HUES6 (cell line): ENCODE measurements at regions not wholly inside any gene's neighbourhood (a gene's known extent, or its start where the extent isn't known, plus 50 kb on each side); places are given as distances from the start of the nearest gene placed in this dataset.

Source experiments
- H3K27ac ChIP-seq: 2 replicates; pipeline ENCODE4 v1.7.0; 2013; ENCODE audit warnings: low read depth, mild to moderate bottlenecking, low read length, inconsistent platforms
- H3K27me3 ChIP-seq: 2 replicates; pipeline ENCODE4 v1.6.1; 2013; ENCODE audit warnings: low read length; ENCODE audit not compliant: control insufficient read depth, insufficient read depth
- H3K36me3 ChIP-seq: 2 replicates; pipeline ENCODE4 v1.6.1; 2013; ENCODE audit warnings: low read length; ENCODE audit not compliant: control insufficient read depth, insufficient read depth
- H3K4me1 ChIP-seq: 2 replicates; pipeline ENCODE4 v1.6.1; 2013; ENCODE audit warnings: low read length; ENCODE audit not compliant: control insufficient read depth, insufficient read depth
- H3K4me3 ChIP-seq: 2 replicates; pipeline ENCODE4 v1.5.1; 2013; ENCODE audit warnings: low read depth, low read length
- H3K9ac ChIP-seq: one replicate; pipeline ENCODE4 v1.6.1; 2013; ENCODE audit warnings: mild to moderate bottlenecking, low read length
- H3K9me3 ChIP-seq: 2 replicates; pipeline ENCODE4 v1.6.1; 2013; ENCODE audit warnings: low read depth, low read length; ENCODE audit not compliant: control insufficient read depth, insufficient read depth

DNA sequence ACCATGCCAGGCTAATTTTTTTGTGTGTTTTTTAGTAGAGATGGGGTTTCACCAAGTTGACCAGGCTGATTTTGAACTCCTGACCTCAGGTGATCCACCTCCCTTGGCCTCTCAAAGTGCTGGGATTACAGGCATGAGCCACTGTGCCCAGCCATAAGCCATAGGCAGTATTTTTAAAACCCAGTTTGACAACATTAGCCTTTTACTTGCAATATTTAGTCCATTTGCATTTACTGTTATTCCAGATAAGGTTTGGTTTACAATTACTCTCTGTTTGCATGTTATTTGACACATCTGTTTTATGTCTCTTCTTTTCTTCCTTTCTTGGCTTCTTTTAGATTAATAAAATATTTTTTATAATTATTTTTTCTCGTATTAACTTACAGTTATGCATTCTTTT is 83.6 kb upstream of the EPHB3 start:
- Histone ChIP-seq H3K27ac (no peak overlapping the region), H3K27me3 (no peaks in the 10 kb centered on the region), H3K36me3 (no peaks in the 10 kb centered on the region), H3K4me3 (no peak overlapping the region), H3K4me1 (no peaks in the 10 kb centered on the region), H3K9me3 (no peaks in the 10 kb centered on the region), H3K9ac (no peak overlapping the region)

DNA sequence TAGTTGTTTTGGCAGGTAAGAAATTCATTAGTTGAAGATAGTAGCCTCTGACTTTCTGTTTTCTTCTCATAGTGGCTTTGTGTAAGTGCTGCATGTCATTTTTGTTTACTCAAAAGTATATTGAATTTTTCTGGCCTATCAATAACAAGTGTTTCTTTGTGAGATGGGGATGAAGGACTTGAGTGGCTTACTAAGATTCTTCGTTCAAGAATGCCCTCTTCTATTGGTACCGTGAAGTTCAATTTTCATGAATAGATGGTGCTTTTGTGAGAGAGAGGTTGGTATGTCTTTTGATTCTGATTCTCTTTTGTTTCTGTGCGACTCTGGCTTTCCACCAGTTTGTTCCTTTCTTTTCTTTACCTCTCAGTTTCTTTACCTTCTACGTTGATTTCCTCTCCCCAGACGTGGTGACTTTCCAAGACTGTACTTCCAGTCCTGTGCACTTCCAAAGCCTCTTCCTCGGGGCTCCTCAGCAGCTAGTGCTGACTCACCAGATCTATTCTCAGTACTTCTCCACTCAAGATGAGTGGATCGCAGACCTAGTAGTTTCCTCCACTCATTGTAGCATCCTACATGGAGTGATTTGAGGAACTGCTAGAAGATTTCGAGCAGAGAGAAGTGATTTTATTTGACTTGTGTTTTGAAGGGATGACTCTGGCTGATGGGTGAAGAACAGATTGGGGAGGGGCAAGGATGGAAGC is 82.0 kb upstream of the EPHB3 start:
- Histone ChIP-seq H3K27ac (no peak overlapping the region), H3K9ac (no peak overlapping the region), H3K36me3 (no peaks in the 10 kb centered on the region), H3K4me1 (no peaks in the 10 kb centered on the region), H3K9me3 (no peaks in the 10 kb centered on the region), H3K27me3 (no peaks in the 10 kb centered on the region), H3K4me3 (no peak overlapping the region)

DNA sequence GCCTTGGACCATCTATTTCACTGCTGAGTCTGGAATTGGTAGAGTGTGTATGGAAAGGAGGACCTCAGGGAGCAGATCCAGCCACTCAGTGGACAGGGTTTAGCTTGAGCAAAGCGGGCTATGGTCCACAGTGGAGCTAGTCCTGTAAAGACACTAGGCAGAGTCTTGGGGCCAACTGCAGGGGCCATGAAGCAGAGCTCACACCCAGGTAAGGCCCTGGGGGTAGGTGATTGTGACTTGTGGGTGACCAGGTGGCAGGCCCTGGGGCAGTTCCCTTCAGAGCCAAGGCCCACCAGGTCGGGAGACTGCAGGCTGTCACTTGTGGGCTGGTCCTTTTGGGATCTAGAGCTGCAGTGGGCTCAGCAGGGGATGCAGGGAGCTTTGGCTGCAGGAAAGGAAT is 80.8 kb upstream of the EPHB3 start:
- H3K36me3 ChIP-seq: no peaks in the 10 kb centered on the region
- no peak overlapping the region for H3K27ac ChIP-seq
- H3K27me3 ChIP-seq: no peaks in the 10 kb centered on the region
- no peak overlapping the region for H3K4me3 ChIP-seq
- no peaks in the 10 kb centered on the region for H3K9me3 ChIP-seq
- H3K4me1 ChIP-seq: no peaks in the 10 kb centered on the region
- no peak overlapping the region for H3K9ac ChIP-seq

DNA sequence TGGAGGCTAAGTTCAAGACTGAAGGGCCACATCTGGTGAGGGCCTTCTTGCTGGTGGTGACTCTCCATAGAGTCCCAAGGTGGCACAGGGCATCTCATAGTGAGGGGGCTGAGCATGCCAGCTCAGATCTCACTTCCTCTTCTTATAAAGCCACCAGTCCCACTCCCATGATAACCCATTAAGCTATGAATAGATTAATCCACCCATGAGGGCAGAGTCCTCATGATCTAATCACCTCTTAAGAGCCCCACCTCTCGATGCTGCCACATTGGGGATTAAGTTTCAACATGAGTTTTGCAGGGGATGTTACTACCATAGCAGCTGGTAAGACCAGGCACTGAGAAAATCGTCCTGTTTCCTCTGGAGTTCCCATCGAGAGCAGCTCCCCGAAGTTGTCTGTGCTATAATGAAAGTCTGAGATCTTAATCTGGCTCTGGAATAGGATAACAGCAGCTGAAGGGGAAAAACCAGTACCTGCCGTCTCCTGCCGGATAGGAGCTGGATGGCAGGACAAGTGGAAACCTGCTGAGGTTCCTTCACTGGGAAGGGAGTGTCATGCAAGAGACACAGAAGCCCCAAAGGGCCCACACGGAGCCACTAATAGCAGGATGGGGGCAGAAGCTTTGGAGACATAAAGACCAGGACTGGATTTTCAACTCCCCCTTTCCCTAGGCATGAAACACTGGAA is 79.5 kb upstream of the EPHB3 start:
- Histone ChIP-seq H3K9me3 (no peaks in the 10 kb centered on the region), H3K27me3 (no peaks in the 10 kb centered on the region), H3K9ac (no peak overlapping the region), H3K4me3 (no peak overlapping the region), H3K36me3 (no peaks in the 10 kb centered on the region), H3K4me1 (no peaks in the 10 kb centered on the region), H3K27ac (no peak overlapping the region)

DNA sequence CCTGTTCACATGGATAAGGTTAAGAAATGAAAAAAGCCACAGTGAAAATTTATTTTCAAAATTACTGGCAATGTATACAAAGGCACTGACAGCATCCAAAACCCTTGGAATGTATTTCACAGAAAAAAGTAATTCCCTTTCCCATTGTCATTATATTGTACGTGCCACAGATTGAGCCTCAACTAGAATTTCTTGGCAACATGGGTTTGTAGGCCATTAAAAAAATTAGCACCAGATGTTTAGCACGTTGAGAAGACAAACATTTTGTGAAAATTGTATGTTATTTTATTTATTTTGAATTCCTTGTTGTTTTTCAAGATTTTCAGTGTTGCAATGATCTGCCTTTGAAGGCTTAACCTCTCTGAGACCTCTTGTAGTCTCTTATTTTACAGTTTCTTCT is 76.3 kb upstream of the EPHB3 start:
- no peak overlapping the region for H3K27ac ChIP-seq
- H3K27me3 ChIP-seq: peaks cover 17% of the 10 kb centered on the region
- H3K9ac ChIP-seq: no peak overlapping the region
- no peaks in the 10 kb centered on the region for H3K36me3 ChIP-seq
- H3K9me3 ChIP-seq: no peaks in the 10 kb centered on the region
- no peaks in the 10 kb centered on the region for H3K4me1 ChIP-seq
- no peak overlapping the region for H3K4me3 ChIP-seq

DNA sequence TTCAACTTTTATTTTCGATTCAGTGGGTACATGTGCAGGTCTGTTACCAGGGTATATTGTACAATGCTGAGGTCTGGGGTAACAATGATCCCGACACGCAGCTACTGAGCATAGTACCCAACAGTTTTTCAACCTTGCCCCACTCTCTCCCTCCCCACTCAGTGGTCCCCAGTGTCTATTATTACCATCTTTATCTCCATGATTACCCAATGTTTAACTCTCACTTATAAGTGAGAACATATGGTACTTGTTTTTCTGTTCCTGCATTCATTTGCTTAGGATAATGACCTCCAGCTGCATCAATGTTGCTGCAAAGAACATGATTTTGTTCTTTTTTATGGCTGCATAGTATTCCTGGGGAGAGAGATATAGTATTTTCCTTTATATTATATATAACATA is 75.7 kb upstream of the EPHB3 start:
- H3K27ac ChIP-seq: no peak overlapping the region
- no peaks in the 10 kb centered on the region for H3K9me3 ChIP-seq
- no peak overlapping the region for H3K4me3 ChIP-seq
- H3K27me3 ChIP-seq: peaks cover 23% of the 10 kb centered on the region
- no peaks in the 10 kb centered on the region for H3K36me3 ChIP-seq
- no peak overlapping the region for H3K9ac ChIP-seq
- H3K4me1 ChIP-seq: no peaks in the 10 kb centered on the region

DNA sequence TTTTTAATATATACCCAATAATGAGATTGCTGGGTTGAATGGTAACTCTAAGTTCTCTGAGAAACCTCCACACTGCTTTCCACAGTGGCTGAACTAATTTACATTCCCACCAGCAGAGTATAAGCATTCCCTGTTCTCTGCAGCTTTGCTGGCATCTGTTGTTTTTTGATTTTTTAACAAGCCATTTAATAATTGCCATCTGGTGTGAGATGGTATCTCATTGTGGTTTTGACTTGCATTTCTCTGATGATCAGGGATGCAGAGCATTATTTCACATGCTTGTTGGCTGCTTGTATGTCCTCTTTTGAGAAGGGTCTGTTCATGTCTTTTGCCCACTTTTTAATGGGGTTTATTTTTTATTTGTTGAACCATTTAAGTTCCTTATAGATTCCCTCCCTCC is 75.0 kb upstream of the EPHB3 start:
- Histone ChIP-seq H3K27ac (no peak overlapping the region), H3K4me3 (no peak overlapping the region), H3K27me3 (peaks cover 30% of the 10 kb centered on the region)

DNA sequence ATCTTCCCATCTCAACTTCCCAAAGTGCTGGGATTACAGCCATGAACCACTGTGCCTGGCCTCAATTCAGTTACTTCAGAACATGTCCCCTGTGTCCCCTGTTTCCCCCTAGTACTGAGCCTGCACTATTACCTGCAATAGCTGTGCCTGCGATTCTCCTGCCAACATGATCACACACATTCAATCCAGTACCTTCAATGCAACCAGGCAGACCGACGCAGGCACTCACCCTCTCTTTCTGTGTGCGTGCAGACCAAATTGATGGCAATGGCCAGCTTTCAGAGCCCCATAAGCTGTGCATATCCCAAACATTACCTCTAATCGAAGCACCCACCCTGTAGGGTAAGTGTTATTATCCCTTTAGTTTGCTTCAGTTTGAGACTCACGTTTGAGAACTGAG is 73.0 kb upstream of the EPHB3 start:
- H3K4me1 ChIP-seq: no peaks in the 10 kb centered on the region
- no peak overlapping the region for H3K9ac ChIP-seq
- no peak overlapping the region for H3K4me3 ChIP-seq
- peaks cover 47% of the 10 kb centered on the region for H3K27me3 ChIP-seq
- no peaks in the 10 kb centered on the region for H3K9me3 ChIP-seq
- no peak overlapping the region for H3K27ac ChIP-seq
- no peaks in the 10 kb centered on the region for H3K36me3 ChIP-seq

More for the DNA sequence above, 75.0 kb upstream of the EPHB3 start:
- H3K36me3 ChIP-seq: no peaks in the 10 kb centered on the region
- H3K4me1 ChIP-seq: no peaks in the 10 kb centered on the region
- no peaks in the 10 kb centered on the region for H3K9me3 ChIP-seq
- no peak overlapping the region for H3K9ac ChIP-seq

DNA sequence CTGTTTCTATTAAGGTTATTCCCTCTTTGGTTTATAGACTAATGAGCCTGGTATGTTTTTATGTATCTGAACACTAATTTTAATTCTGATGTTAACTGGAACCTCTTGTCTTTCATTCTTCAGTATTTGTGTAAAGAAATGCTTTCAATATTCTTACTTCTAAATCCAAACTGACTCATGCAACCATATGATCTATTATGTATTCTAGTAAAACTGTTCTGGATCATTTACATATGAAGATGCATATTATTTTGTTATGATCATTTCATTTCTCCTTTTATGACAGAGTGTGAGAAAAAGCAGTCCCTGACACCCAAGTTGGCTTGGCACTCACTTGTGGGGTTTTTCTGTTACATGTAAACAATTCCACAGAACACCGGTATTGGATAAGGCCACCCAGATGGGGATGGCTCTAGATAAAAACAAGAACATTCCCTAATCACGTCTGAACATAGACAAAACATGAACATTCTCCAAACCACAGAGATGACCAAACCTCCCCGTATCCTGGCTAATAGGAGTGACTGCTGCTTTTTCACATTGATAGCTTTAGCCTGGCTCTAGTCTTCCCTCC is 72.2 kb upstream of the EPHB3 start:
- no peak overlapping the region for H3K4me3 ChIP-seq
- H3K27me3 ChIP-seq: peaks cover 55% of the 10 kb centered on the region
- H3K9me3 ChIP-seq: no peaks in the 10 kb centered on the region
- no peak overlapping the region for H3K27ac ChIP-seq
- H3K4me1 ChIP-seq: no peaks in the 10 kb centered on the region
- H3K36me3 ChIP-seq: no peaks in the 10 kb centered on the region
- H3K9ac ChIP-seq: no peak overlapping the region

DNA sequence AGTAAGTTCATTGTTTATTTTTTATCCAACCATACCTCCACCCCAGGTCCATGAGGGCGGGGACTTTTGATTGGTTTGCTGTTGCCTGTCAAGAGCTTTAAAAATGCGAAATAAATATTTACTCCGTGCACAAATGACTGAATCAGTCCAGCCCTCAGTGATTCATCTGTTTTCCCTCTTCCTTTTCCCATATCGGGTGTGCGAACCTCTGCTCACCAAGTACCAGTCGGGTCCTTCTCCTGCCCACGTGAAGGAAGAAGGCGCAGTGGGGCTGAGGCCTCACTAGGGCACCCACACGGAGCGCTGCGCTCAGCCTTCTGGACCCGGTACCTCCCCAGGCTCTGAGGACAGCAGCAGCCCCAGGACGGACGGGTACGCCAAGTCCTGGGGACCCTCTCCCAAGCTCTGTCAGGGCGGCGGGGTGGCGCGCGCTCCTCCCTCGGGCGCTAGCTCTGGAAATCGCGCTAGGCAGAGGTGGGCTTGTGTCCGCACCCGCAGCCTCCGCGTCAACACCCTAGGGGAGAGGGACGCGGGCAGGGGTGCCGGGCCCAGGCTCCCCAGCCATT is 70.5 kb upstream of the EPHB3 start:
- Histone ChIP-seq H3K9ac (no peak overlapping the region), H3K4me3 (no peak overlapping the region; the same call in 1 of the 2 replicates), H3K36me3 (no peaks in the 10 kb centered on the region), H3K27me3 (peaks cover 55% of the 10 kb centered on the region), H3K4me1 (no peaks in the 10 kb centered on the region), H3K9me3 (0 out of 2 replicates have a peak, but pooled peaks cover 1% of the 10 kb centered on the region), H3K27ac (no peak overlapping the region)
